Mesodermal cell (in vitro differentiated cells): ENCODE measurements at regions not wholly inside any gene's neighbourhood (a gene's known extent, or its start where the extent isn't known, plus 50 kb on each side); places are given as distances from the start of the nearest gene placed in this dataset.
"Not testable (repeated sequence)": the region's sequence is repeated elsewhere in the genome, so short reads cannot be mapped to it uniquely, and the experiment has no call there.

Source experiments
- H3K27ac ChIP-seq: 2 replicates; pipeline ENCODE4 v1.7.0; 2013; ENCODE audit warnings: mild to moderate bottlenecking, low read depth, low read length, moderate library complexity; ENCODE audit not compliant: severe bottlenecking
- H3K36me3 ChIP-seq: 2 replicates; pipeline ENCODE4 v1.7.1; 2013; ENCODE audit warnings: mild to moderate bottlenecking, low read length, moderate library complexity; ENCODE audit not compliant: control insufficient read depth, insufficient read depth
- H3K4me1 ChIP-seq: one replicate; pipeline ENCODE4 v1.7.1; 2013; ENCODE audit warnings: mild to moderate bottlenecking, low read length; ENCODE audit not compliant: insufficient read depth, control insufficient read depth, poor library complexity, severe bottlenecking
- H3K4me3 ChIP-seq: 2 replicates; pipeline ENCODE4 v1.7.0; 2013; ENCODE audit warnings: low read length, control low read depth, mild to moderate bottlenecking; ENCODE audit not compliant: insufficient read depth, poor library complexity, severe bottlenecking; ENCODE audit errors: extremely low read depth
- H3K9me3 ChIP-seq: 2 replicates; pipeline ENCODE4 v1.7.1; 2013; ENCODE audit warnings: mild to moderate bottlenecking, low read length, moderate library complexity; ENCODE audit not compliant: control insufficient read depth
- WGBS, 2 experiments: methylation state at CpG; one replicate each; pipeline ENCODE4 v1.1.5; 2013; ENCODE audit warnings: missing lambda C conversion rate in 2 of 2; ENCODE audit not compliant: insufficient coverage in 2 of 2; 5-methylcytosine and 5-hydroxymethylcytosine counted together

DNA sequence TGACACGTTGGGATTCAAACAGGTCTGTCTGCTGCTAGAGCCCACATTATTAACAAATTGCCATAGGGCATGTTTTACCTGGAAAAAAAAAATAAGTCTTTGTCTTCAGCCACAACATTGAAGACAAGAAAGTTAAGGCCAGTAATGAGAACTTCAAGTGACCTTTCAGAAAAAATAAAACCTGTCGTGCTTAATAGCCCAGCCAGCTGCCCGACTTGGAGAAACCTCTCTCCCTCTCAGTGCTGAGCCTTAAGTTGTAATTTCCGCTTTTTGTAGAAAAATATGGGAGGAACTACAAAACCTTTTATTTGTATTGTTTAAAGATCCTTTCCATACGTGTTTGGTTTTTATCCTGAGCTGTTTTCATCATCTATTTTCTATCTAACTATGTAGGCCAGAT is 454.3 kb upstream of the SLITRK6 start:
- not testable (repeated sequence) for H3K4me3 ChIP-seq, H3K4me1 ChIP-seq, H3K36me3 ChIP-seq, H3K9me3 ChIP-seq, H3K27ac ChIP-seq
- WGBS, 2 experiments: no CpG with 5 or more reads among the region's 5 CpGs

DNA sequence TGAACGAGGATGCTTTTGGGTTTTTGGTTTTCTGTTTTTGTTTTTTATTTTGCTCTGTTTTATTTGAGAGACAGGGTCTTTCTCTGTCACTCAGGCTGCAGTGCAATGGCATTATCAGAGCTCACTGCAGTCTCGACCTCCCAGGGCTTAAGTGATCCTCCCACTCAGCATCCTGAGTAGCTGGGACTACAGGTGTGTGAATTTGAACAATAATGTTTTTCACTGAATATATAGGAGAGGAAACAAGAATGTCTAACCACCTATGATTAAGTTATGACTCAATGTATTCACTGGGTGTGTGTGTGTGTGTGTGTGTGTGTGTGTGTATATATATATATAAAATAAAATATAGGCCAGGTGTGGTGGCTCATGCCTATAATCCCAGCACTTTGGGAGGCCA is 456.6 kb upstream of the SLITRK6 start:
- no CpG with 5 or more reads among the region's 2 CpGs for WGBS, 2 experiments

DNA sequence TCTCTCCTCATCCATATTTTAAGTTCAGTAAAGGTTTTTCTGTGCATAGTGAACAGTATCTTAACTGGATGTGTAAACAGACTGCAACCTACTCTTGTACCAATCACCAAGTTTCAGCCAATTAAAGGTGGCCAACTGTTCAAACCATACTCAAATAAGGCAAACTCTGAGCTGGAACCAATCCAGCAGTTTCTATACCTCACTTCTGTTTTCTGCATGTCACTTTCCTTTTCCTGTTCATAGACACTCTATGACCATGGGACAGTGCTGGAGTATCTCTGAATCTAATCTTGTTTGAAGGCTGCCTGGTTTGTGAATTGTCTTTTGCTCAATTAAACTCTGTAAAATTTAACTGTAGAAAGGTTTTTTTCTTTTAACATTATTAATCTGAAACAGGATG is 470.3 kb upstream of the SLITRK6 start:
- H3K36me3 ChIP-seq: no peaks in the 10 kb centered on the region
- no peak overlapping the region for H3K4me3 ChIP-seq
- H3K27ac ChIP-seq: no peak overlapping the region
- no peaks in the 10 kb centered on the region for H3K4me1 ChIP-seq
- no peaks in the 10 kb centered on the region for H3K9me3 ChIP-seq

More for the DNA sequence above, 456.6 kb upstream of the SLITRK6 start:
- not testable (repeated sequence) for H3K27ac ChIP-seq, H3K4me3 ChIP-seq, H3K4me1 ChIP-seq, H3K36me3 ChIP-seq, H3K9me3 ChIP-seq

DNA sequence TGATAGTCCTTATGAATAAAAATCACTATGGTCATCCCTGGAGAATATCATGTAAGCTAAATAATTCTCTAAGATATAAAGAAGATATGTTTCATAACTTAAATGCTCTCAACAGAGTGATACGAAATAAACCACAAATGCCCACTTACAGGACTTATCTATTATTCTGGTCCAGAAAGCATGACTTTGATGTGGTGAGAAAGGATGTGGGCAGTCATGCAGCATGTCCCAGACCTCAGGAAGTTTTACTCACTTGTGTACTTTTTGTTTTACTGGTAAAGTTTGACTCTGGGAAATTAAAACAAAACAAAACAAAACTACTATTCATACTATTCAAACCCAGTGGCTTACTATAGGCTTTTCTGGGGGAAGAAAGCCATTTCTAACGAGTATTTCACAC is 483.2 kb upstream of the SLITRK6 start:
- H3K4me1 ChIP-seq: no peaks in the 10 kb centered on the region
- H3K9me3 ChIP-seq: no peaks in the 10 kb centered on the region
- H3K36me3 ChIP-seq: no peaks in the 10 kb centered on the region
- H3K4me3 ChIP-seq: no peak overlapping the region
- H3K27ac ChIP-seq: no peak overlapping the region
- no CpG with 5 or more reads among the region's 2 CpGs for WGBS, 2 experiments

DNA sequence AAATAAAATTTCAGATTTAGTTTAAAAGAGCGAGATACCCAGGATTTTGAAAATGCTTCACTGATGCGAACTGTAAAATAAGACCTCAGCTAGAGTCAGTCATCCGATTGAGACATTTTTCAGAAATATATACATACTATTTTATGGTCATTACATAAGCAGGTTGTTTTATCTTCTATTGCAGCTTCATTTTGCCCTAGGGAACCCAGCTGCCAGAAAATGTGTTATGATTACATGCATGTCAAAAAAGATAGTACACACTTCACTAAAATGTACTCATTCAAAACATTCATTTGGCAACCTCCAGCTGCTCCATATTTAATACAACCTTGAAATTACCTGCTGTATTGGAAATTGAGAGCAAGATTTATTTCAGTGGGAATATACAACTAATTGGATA is 483.8 kb upstream of the SLITRK6 start:
- no peaks in the 10 kb centered on the region for H3K4me1 ChIP-seq
- no peak overlapping the region for H3K27ac ChIP-seq
- no peaks in the 10 kb centered on the region for H3K9me3 ChIP-seq
- H3K36me3 ChIP-seq: no peaks in the 10 kb centered on the region
- no peak overlapping the region for H3K4me3 ChIP-seq
- WGBS, 2 experiments: no CpG with 5 or more reads among the region's 3 CpGs

DNA sequence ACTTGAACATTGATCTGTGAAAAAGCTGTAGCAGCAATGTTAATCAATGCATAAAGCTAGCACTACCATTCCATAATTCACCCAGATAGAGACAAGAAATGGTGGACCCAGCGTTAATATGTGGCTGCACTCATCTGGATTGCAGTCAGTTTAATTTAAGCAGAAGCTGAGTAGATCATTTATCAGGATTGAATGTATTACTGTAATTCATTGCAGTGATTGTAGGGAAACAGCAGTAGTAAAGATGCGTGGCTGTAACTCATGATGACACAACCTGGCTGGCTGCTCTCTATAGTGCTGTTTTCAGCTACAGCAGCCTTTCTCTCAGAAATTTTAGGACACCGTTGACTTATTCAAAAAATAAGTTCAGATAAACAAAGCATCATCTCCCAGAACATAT is 499.5 kb upstream of the SLITRK6 start:
- WGBS, 2 experiments: 90 to 93% methylated on average over 2 of the region's 3 CpGs
- H3K4me1 ChIP-seq: no peaks in the 10 kb centered on the region
- no peaks in the 10 kb centered on the region for H3K36me3 ChIP-seq
- H3K27ac ChIP-seq: no peak overlapping the region
- H3K4me3 ChIP-seq: no peak overlapping the region
- H3K9me3 ChIP-seq: no peaks in the 10 kb centered on the region

DNA sequence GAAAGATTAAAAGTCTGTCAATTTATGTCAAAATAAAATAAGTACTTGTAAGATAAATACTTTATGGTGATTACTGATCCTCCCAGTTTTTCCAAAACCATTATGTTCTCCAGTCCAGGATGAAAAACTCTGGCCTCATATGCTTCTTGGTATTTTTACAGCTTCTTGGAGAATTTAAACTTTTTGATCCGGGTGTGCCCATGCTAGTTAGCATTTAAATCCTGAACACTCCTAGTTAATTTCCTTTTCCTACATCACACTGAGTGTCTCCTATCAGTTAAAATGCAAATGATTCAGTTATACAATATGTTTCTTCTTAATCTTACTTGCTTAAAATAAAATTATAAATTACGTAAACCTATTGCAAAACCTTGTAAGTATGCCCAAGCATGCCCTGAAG is 499.9 kb upstream of the SLITRK6 start:
- WGBS, 2 experiments: no CpG with 5 or more reads among the region's 2 CpGs
- H3K9me3 ChIP-seq: no peaks in the 10 kb centered on the region
- no peaks in the 10 kb centered on the region for H3K36me3 ChIP-seq
- no peak overlapping the region for H3K27ac ChIP-seq
- H3K4me1 ChIP-seq: no peaks in the 10 kb centered on the region
- no peak overlapping the region for H3K4me3 ChIP-seq

DNA sequence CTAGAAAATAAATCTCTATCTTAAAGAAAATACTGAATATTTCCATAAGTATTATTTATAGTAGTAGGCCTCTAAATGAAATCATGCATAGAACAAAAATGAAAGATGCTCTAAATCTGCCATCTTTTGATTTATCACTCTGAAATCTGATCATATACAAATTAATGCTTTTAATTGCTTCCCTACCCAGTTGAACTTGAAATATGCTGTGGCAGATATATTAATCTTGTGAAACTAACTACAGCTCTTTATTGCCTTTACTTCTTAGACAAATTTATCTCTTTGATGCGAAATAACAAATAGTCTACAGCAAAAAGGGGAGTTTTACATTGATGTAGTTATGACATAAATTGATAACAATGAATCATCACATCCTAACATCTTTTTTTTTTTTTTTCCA is 510.7 kb upstream of the SLITRK6 start:
- WGBS, 2 experiments: no CpG with 5 or more reads among the region's 1 CpG
- Histone ChIP-seq H3K4me1 (no peaks in the 10 kb centered on the region), H3K36me3 (no peaks in the 10 kb centered on the region)

DNA sequence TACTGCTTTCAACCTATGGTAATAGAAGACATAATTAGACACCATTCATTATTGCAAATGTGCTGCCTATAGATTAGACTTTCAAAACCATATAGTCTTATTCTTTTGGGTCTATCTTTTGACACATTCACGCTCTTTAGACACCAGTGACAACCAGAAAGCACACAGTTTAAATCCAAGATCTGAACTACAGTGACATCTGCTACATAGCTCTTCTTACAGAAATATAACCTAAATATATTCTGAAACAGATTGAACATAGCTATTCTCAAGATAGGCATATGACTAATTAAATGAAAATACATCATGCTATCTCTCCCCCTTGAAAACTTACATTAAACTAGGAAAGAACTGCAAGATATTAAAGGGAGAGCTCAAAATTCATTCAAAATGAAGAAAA is 514.2 kb upstream of the SLITRK6 start:
- Histone ChIP-seq H3K9me3 (no peaks in the 10 kb centered on the region), H3K4me3 (no peak overlapping the region), H3K36me3 (no peaks in the 10 kb centered on the region), H3K27ac (no peak overlapping the region), H3K4me1 (no peaks in the 10 kb centered on the region)
- WGBS, 2 experiments: 100% methylated on average over 1 of the region's 1 CpG; no CpG with 5 or more reads in 1 of the 2 experiments

More for the DNA sequence above, 510.7 kb upstream of the SLITRK6 start:
- Histone ChIP-seq H3K27ac (no peak overlapping the region), H3K9me3 (no peaks in the 10 kb centered on the region), H3K4me3 (no peak overlapping the region)

DNA sequence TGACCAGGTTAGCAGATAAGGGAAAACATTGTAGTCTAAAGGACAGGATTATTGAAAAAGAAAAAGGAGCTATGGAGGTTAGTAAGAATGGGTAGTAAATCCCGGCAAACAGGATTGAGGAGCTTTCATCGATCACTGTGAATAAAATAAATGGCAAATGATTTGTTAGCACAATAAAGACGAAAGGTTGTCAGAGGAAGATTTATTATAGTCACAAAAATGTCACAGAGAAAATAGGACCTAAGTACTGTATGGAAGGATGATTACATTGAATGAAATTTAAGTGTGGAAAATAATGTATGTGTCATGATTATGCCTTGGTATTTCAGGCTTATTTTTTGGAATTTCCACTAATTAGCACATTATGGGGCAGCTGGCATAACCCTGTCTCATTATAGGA is 519.2 kb upstream of the SLITRK6 start:
- Histone ChIP-seq H3K4me1 (no peaks in the 10 kb centered on the region), H3K4me3 (no peak overlapping the region), H3K9me3 (no peaks in the 10 kb centered on the region), H3K36me3 (no peaks in the 10 kb centered on the region), H3K27ac (no peak overlapping the region)
- WGBS, 2 experiments: 77 to 84% methylated on average over 2 to 3 of the region's 3 CpGs

DNA sequence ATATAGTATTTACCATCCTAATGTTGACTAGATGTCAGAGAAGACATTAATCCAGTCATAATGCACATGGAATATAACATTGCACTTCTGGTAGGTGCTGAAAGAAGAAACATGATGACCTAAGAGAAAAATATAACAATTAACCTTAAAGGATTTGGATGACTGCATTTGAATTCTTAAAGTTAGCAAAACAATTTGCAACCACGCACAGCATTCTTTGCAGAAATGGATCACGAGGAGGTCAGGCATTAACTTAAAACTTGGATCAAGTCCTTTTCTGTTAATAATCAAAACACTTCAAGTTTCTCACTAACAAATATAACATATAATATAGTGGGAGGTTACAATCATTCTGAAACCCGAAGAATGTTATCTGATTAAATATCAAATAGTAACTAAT is 525.0 kb upstream of the SLITRK6 start:
- no peaks in the 10 kb centered on the region for H3K36me3 ChIP-seq
- 100% methylated on average over 1 of the region's 3 CpGs; no CpG with 5 or more reads in 1 of the 2 experiments for WGBS, 2 experiments
- no peak overlapping the region for H3K27ac ChIP-seq
- no peak overlapping the region for H3K4me3 ChIP-seq
- H3K9me3 ChIP-seq: no peaks in the 10 kb centered on the region
- H3K4me1 ChIP-seq: no peaks in the 10 kb centered on the region

DNA sequence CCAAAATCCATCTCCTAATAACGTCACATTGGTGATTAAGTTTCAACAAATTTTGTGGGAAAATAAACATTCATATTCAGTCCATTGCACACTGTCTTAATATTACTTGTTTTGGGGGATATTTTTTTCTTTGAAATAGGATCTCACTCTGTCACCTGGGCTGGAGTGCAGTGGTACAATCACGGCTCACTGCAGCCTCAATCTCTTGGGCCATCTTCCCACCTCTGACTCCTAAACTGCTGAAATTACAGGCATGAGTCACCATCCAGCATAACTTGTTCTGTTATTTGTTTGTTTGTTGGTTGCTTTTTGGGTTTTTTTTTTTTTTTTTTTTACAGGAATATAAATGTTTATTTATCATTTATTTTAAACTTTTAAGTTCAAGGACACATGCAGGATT is 556.1 kb upstream of the SLITRK6 start:
- WGBS, 2 experiments: no CpG with 5 or more reads among the region's 2 CpGs
- Histone ChIP-seq H3K4me1 (no peaks in the 10 kb centered on the region), H3K4me3 (no peak overlapping the region)

More for the DNA sequence above, 556.1 kb upstream of the SLITRK6 start:
- Histone ChIP-seq H3K36me3 (no peaks in the 10 kb centered on the region), H3K9me3 (no peaks in the 10 kb centered on the region), H3K27ac (no peak overlapping the region)
